Kidney (tissue), 13 donors: ENCODE measurements at regions not wholly inside any gene's neighbourhood (a gene's known extent, or its start where the extent isn't known, plus 50 kb on each side); places are given as distances from the start of the nearest gene placed in this dataset.
"Not testable (repeated sequence)": the region's sequence is repeated elsewhere in the genome, so short reads cannot be mapped to it uniquely, and the experiment has no call there.

Experiments used
- DNase-seq, 5 donors: peaks; one replicate each; pipeline ENCODE4 v3.0.0-alpha.2; 2013 to 2020
- FAIRE-seq: peaks from 2 replicates; lab custom pipeline; 2012; peaks lifted over from hg19 to GRCh38; lab: Jason Lieb, UNC
- H3K27ac ChIP-seq, 2 donors: one replicate each; pipeline ENCODE4 v1.7.0; 2013; ENCODE audit warnings: low read depth in 2 of 2, low read length in 2 of 2, inconsistent platforms in 1 of 2
- H3K27me3 ChIP-seq: one replicate; pipeline ENCODE4 v1.7.1; 2013; ENCODE audit warnings: low read length, inconsistent platforms; ENCODE audit not compliant: control insufficient read depth, insufficient read depth
- H3K36me3 ChIP-seq, 3 donors: one replicate each; pipeline versions ENCODE4 v1.7.0 to v1.7.1; 2013; ENCODE audit warnings: low read length in 3 of 3, control low read depth in 1 of 3, inconsistent platforms in 1 of 3; ENCODE audit not compliant: insufficient read depth in 3 of 3, control insufficient read depth in 2 of 3
- H3K4me1 ChIP-seq, 3 donors: one replicate each; pipeline versions ENCODE4 v1.7.0 to v1.7.1; 2013; ENCODE audit warnings: low read length in 3 of 3, inconsistent platforms in 1 of 3, low read depth in 1 of 3; ENCODE audit not compliant: control insufficient read depth in 2 of 3, insufficient read depth in 2 of 3
- H3K4me3 ChIP-seq, 3 donors: one replicate each; pipeline versions ENCODE4 v1.7.0 to v1.8.1; 2013; ENCODE audit warnings: low read length in 3 of 3, control low read depth in 1 of 3, inconsistent platforms in 1 of 3
- H3K9ac ChIP-seq, 3 donors: one replicate each; pipeline versions ENCODE4 v1.7.0 to v1.7.1; 2013; ENCODE audit warnings: low read length in 3 of 3, control low read depth in 1 of 3, inconsistent platforms in 1 of 3
- H3K9me3 ChIP-seq, 3 donors: one replicate each; pipeline versions ENCODE4 v1.7.0 to v1.7.1; 2013; ENCODE audit warnings: low read length in 3 of 3, control low read depth in 1 of 3, inconsistent platforms in 1 of 3; ENCODE audit not compliant: control insufficient read depth in 2 of 3, insufficient read depth in 1 of 3
- intact Hi-C: fragments of 100-400 bp; cut with DNase I; formaldehyde crosslinking; loops from one replicate; pipeline ENCODE4 v1.11.1; 2022
- TF ChIP-seq, protein P1 (sequence below): IDR thresholded peaks from 3 replicates; pipeline ENCODE4 v1.5.1; 2012; ENCODE audit warnings: mild to moderate bottlenecking, moderate library complexity, borderline replicate concordance; ENCODE audit not compliant: insufficient read depth; ENCODE audit errors: extremely low read depth
- donor health status: control.
- donor health status: control.
- donor health status: control.
- donor health status: control.
- donor health status: control.
- donor health status: DM: yes; HTN: yes; CAD: no.
- donor health status: Normal renal cell carcinoma (clear cell type).

DNA sequence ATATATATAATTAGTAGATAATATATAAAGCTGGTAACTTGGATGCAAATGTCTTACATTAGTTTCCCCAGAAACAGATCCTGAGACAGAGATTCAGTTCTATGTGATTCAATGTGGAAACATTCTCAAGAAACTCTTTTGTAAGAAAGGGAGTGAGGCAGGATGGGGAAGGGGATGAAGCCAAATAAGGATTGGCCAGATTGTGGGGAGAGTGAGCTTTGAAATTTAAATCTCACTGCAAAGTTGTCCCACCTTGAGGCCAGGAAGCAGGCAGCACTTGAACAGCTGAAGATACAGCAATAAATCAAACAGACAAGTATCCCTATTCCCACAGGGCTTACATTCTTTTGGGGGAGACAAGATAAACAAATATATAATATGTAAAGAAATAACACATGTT lies 126.3 kb upstream of the HEY2 start:
- TF ChIP-seq, protein P1, sequence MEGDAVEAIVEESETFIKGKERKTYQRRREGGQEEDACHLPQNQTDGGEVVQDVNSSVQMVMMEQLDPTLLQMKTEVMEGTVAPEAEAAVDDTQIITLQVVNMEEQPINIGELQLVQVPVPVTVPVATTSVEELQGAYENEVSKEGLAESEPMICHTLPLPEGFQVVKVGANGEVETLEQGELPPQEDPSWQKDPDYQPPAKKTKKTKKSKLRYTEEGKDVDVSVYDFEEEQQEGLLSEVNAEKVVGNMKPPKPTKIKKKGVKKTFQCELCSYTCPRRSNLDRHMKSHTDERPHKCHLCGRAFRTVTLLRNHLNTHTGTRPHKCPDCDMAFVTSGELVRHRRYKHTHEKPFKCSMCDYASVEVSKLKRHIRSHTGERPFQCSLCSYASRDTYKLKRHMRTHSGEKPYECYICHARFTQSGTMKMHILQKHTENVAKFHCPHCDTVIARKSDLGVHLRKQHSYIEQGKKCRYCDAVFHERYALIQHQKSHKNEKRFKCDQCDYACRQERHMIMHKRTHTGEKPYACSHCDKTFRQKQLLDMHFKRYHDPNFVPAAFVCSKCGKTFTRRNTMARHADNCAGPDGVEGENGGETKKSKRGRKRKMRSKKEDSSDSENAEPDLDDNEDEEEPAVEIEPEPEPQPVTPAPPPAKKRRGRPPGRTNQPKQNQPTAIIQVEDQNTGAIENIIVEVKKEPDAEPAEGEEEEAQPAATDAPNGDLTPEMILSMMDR = no peak
- Histone ChIP-seq H3K27ac (no peak overlapping the region), H3K4me1 (no peaks in the 10 kb centered on the region), H3K36me3 (no peaks in the 10 kb centered on the region), H3K27me3 (no peaks in the 10 kb centered on the region), H3K9me3 (no peaks in the 10 kb centered on the region), H3K9ac (no peak overlapping the region), H3K4me3 (no peak overlapping the region)
- no peak for DNase-seq
- FAIRE-seq = no peak
- intact Hi-C loops = no loop called here

GRCh38 chr6:125631165-125631564 lies 118.3 kb upstream of the HEY2 start:
- DNase-seq (no peak), FAIRE-seq (no peak)
- Histone ChIP-seq H3K4me1 (no peaks in the 10 kb centered on the region), H3K36me3 (no peaks in the 10 kb centered on the region), H3K9ac (no peak overlapping the region), H3K9me3 (no peaks in the 10 kb centered on the region), H3K27me3 (no peaks in the 10 kb centered on the region), H3K4me3 (no peak overlapping the region), H3K27ac (no peak overlapping the region)
- TF ChIP-seq, protein P1 = no peak
- intact Hi-C loops = no loop called here

- H3K36me3 ChIP-seq, H3K9me3 ChIP-seq, FAIRE-seq, H3K4me1 ChIP-seq, H3K27ac ChIP-seq, H3K27me3 ChIP-seq, H3K4me3 ChIP-seq, DNase-seq, H3K9ac ChIP-seq, intact Hi-C loops: not testable (repeated sequence)
These were observed 113.4 kb upstream of the HEY2 start for GRCh38 chr6:125636011-125636410.

- Histone ChIP-seq H3K9me3 (no peaks in the 10 kb centered on the region), H3K4me3 (no peak overlapping the region), H3K4me1 (no peaks in the 10 kb centered on the region), H3K27ac (no peak overlapping the region), H3K36me3 (no peaks in the 10 kb centered on the region), H3K9ac (no peak overlapping the region), H3K27me3 (no peaks in the 10 kb centered on the region)
- TF ChIP-seq, protein P1 = no peak
- DNase-seq (no peak), FAIRE-seq (no peak)
- intact Hi-C loops = no loop called here
These were observed 112.8 kb upstream of the HEY2 start for GRCh38 chr6:125636671-125637070.
